Posterior vena cava (tissue), 2 donors: ENCODE measurements at regions not wholly inside any gene's neighbourhood (a gene's known extent, or its start where the extent isn't known, plus 50 kb on each side); places are given as distances from the start of the nearest gene placed in this dataset.
A peak's percentile ranks its signal among the peaks of the same experiment; 100 is the strongest.
"Not testable (repeated sequence)": the region's sequence is repeated elsewhere in the genome, so short reads cannot be mapped to it uniquely, and the experiment has no call there.

Experiments
- DNase-seq: peaks from one replicate; pipeline ENCODE4 v3.0.0-alpha.2; 2020; ENCODE audit warnings: low spot score
- intact Hi-C, 2 donors: fragments of 100-400 bp; cut with DNase I; formaldehyde crosslinking; loops; one replicate each; pipeline versions ENCODE4 v1.14.1 to v1.14.2; 2022 to 2023
- donor health status: DM: yes; HTN: yes; CAD: no.
- donor health status: DM: yes; HTN: yes; CAD: no.

DNA sequence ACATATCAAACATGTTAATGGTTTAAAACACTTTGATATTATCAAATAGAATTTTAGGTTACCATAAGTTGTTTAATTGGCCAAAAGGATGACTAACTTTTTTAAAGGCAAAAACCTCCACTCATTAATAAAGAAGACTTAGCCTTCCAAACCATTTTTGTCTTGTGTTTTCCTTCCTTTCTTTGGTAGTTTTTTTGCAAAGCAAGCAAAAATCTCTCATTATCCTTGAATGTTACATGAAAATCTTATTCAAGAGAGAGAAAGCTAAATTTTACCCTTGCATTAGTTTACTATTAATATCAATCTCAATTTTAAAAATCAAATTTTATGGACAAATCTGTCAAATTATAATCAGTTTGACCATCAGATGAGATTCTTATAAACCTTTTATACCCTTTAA lies 419.5 kb downstream of the SPIN4 start:
- intact Hi-C loops, result no loop called here
- DNase-seq, result no peak

DNA sequence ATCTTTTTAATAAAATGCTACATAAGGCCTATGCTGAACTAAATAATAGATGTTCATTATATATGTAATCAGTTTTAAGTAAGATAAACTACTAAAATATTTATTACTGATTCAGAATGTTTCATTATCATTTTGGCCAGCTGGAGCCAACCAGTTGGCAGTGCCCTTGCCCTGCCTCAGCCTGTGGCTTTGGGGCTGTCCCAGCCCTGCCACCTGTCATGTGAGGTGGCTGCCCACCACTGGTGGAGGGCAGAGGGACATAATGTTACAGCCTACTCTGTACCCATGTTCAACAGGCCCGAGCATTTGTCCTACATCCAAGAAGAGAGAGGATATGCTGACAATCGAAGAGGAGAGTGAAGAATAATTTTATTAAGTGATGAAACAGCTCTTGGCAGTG lies 422.2 kb downstream of the SPIN4 start:
- DNase-seq, result no peak
- intact Hi-C loops, result no loop called here

- intact Hi-C loops, result no loop called here
- peak; percentile 59 for DNase-seq
Observed at GRCh38 chrX:62923093-62923492, 428.0 kb downstream of the SPIN4 start.

- DNase-seq, result peak; percentile 54
- intact Hi-C loops, result not testable (repeated sequence)
Observed at GRCh38 chrX:62906200-62906599, 444.9 kb downstream of the SPIN4 start.
